ENCODE measurements at regions not wholly inside any gene's neighbourhood (a gene's known extent, or its start where the extent isn't known, plus 50 kb on each side); places are given as distances from the start of the nearest gene placed in this dataset.

DNA sequence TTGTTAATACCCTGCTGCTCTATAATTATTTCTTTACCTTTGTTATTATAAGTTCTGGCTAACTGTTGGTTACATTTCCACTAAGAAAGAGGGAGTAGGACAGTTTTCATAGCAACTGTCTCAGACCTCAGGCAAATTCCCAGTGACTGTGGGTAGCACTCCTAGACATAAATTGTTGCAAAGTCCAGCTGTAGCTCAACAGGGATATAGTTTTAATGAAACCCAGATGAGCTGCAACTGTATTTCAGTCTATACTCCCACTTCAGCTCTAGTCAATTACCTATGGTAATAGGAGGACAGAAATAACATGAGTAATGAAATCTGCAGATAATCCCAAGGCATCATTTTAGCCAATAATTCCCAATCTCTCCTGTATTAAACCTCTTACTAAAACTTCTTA lies 103.0 kb upstream of the SEMA3A start:
- DNase-seq (ENCODE audit: low spot score) = no peak

DNA sequence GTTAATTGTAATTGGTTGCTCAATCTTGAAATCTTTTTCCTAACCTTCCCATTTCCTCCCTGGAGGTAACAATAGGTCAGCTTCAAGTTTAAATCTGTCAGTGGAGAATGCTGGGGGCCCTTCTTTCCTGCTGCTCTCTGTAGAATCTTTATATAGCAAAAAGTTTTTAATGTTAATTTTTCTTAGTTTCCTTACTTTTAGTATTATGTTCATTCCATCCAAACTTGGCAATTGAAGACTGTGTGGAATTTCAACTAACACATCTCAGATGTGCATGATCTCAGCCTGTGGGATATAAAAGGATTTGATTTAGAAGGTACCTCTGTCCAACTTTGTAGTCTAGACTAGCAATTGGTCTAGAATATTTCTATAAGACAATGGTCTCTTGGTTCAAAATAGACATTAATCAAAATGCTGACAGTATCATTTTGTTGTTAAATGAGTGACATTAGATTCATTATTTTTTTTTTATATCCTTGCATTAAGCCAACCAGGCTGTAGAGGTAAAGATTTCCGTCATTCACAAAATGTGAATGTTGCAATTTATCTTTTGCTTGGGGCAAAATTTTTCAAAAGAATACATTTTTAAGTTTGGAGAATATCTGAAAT lies 100.4 kb upstream of the SEMA3A start:
- DNase-seq (ENCODE audit: low spot score) = no peak

DNA sequence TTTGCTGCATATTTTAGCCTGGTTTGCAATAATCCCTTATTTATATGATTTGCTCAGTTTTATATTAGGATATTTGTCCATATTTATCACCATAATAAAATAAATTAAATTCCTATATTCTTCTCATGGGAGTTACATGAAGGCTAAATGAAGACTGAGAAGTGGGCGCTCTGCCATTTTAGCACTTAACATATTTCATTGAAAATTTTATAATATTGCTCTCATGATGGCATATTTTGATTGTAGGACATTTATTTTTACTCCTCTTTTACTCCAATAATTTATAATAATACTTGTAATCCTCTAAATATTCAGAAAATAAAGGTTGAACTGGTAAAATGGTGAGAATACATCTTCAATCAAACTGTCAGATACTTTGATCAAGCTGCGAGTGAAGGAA lies 99.8 kb upstream of the SEMA3A start:
- DNase-seq (ENCODE audit: low spot score) = no peak

DNA sequence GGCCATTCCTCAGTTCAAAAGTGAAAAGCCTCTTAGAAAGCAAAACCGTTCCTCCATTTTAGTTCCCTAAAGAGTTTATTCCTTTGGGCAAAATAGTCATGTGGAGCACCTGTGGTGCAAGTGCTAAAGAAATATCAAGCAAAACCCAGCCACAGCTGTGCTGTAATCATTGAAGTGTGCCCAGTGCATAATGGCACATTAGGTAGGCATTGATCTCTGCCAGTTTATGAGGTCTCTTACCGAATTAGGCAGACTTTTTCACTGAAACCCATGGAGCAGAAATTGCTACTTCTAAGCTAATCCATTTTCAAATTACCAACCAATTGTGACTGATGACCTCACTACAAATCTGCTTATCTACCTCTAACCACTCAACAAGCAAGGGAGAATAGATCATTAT lies 97.2 kb upstream of the SEMA3A start:
- DNase-seq (ENCODE audit: low spot score) = no peak

- no peak for DNase-seq (ENCODE audit: low spot score)
These were observed 89.2 kb upstream of the SEMA3A start for GRCh38 chr7:84283798-84284197.

DNA sequence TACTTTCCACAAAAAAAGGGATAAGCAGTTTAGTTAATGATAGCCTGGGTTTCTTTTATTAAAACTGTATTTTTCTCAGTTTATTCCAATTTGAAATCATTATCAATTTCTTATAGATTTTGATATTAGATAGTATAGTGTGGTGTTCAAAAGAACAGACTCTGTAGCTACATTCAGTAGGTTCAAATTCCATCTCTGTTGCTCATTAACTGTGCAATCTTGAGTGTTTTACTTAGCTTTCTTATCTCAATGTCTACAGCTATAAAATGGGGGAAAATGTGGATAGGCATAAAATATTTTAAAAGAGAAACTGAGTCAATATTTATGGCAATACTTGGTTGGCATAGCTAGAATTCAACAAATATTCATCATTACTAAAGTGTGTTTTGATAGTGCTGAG lies 86.9 kb upstream of the SEMA3A start:
- DNase-seq (ENCODE audit: low spot score) = no peak

- DNase-seq (ENCODE audit: low spot score) = no peak
These were observed 83.1 kb upstream of the SEMA3A start for GRCh38 chr7:84277628-84278224.

- no peak for DNase-seq (ENCODE audit: low spot score)
These were observed 79.5 kb upstream of the SEMA3A start for GRCh38 chr7:84274029-84274638.

- DNase-seq (ENCODE audit: low spot score) = no peak
These were observed 77.0 kb upstream of the SEMA3A start for GRCh38 chr7:84271543-84271942.

DNA sequence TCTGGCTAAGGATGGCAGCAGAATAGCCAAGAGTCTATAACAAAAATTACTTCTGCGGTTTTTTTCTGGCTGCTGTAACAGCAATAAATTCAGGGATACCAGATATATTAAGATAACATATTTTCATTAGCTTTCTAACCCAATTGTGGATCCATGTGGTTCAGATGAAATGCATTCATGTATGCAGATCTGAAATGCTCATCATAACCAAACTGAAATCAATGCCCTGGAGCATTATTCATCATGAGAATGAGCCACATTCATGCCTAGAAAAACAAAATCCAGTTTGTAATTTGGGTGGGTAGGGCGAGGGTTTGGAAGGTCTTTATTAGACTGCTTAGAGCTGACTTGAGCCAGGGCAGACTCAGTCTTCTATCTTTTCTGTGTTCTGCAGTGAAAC lies 69.8 kb upstream of the SEMA3A start:
- no peak for DNase-seq (ENCODE audit: low spot score)

GRCh38 chr7:84263106-84263505 lies 68.5 kb upstream of the SEMA3A start:
- DNase-seq (ENCODE audit: low spot score) = no peak

GRCh38 chr7:84261509-84261908 lies 66.9 kb upstream of the SEMA3A start:
- DNase-seq (ENCODE audit: low spot score) = no peak

GRCh38 chr7:84258628-84259027 lies 64.0 kb upstream of the SEMA3A start:
- no peak for DNase-seq (ENCODE audit: low spot score)

GRCh38 chr7:84256571-84256971 lies 62.0 kb upstream of the SEMA3A start:
- DNase-seq (ENCODE audit: low spot score) = no peak

DNA sequence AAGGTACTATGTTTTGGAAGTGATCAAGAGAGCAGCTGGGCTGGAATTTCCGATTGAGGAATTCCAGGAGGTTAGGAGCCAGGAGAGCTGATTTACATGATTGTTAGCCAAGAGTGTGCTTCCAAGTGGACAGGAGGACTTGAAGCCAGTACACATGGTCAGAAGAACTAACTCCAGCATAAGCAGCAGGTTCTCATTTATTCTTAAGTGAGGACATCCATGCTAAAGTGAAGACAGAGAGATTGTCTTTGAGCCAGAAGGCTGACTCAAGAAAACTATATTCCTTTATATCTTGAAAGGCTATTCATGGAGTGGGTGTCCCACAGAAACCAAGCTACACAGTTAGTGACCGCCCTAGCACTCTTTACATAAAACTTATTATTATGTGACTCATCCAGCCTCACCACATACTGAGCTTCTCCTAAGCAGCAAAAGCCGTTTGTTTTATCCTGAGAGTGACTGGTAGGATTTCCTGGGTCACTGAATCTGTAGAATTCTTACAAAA lies 56.7 kb upstream of the SEMA3A start:
- DNase-seq (ENCODE audit: low spot score) = no peak

DNA sequence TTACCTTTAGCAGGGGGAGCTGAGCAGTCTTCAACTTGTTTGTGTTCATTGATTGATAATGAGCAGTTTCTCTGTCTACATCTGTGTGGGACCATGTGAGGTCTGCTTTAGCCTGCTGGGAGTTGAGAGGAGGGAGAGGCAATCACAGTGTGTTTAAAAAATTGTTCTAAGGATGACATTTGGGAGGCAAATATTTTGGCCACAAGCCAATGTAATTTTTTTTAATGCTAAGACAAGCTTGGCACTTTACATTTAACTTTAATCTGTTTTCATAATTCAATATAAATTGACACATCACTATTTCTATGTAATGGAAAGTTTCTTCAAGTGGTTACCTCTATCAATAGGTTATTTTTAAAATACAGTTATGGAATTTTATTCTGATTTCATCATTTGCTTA lies 55.9 kb upstream of the SEMA3A start:
- no peak for DNase-seq (ENCODE audit: low spot score)

DNA sequence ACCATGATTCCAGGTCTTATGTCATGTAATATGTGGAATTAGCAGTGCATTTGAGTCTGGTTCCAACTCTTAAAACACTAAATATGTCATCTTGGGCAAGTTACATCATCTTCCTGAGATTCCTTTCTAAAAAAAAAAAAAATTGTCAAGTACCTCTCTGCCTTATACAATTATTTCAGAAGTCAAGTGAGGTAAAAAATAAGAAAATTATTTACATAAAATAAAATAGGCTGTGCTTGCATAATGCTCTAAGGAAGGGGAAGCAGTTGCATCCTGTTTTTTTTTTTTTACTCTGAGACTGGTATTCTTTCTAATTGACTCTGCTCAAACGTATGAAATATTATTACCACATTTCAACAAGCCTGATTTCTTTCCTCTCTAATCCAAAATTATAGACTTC lies 55.1 kb upstream of the SEMA3A start:
- no peak for DNase-seq (ENCODE audit: low spot score)

GRCh38 chr7:84248843-84249242 lies 54.3 kb upstream of the SEMA3A start:
- no peak for DNase-seq (ENCODE audit: low spot score)

DNA sequence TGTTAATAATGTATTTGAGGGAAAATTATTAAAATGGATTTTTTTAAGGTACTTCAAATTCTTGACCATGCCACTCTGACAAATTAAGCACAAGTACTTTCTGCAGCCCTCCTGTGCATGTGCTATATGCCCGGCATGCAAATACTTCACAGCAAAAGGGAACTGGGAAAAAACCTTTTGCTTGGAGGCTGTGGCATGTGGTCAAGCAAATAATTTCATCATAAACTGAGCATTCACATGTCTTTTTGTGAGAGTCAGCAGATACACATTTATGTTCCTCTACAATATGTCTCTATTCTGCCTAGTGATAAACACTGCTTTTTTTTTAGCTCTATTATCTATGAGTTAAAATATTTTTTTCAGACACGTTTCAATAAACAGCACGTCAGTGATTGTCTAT lies 53.7 kb upstream of the SEMA3A start:
- no peak for DNase-seq (ENCODE audit: low spot score)

GRCh38 chr7:84247591-84247990 lies 53.0 kb upstream of the SEMA3A start:
- no peak for DNase-seq (ENCODE audit: low spot score)

- no peak for DNase-seq (ENCODE audit: low spot score)
These were observed 51.2 kb upstream of the SEMA3A start for GRCh38 chr7:84245835-84246234.
